Glutamatergic neuron (in vitro differentiated cells): ENCODE measurements at regions not wholly inside any gene's neighbourhood (a gene's known extent, or its start where the extent isn't known, plus 50 kb on each side); places are given as distances from the start of the nearest gene placed in this dataset.

ENCODE experiments used
- DNase-seq: peaks from one replicate; pipeline ENCODE4 v3.0.0; 2022
- H3K27ac Mint-ChIP-seq: one replicate; pipeline ENCODE4 v1.8.0; 2020; ENCODE audit warnings: mild to moderate bottlenecking, mixed read lengths, inconsistent platforms; ENCODE audit not compliant: unreplicated experiment
- H3K27me3 Mint-ChIP-seq: one replicate; pipeline ENCODE4 v1.8.0; 2020; ENCODE audit warnings: mild to moderate bottlenecking, moderate library complexity, mixed read lengths, inconsistent platforms; ENCODE audit not compliant: unreplicated experiment
- H3K36me3 Mint-ChIP-seq: one replicate; pipeline ENCODE4 v1.8.0; 2020; ENCODE audit warnings: mild to moderate bottlenecking, mixed read lengths, inconsistent platforms; ENCODE audit not compliant: unreplicated experiment
- H3K4me1 Mint-ChIP-seq: one replicate; pipeline ENCODE4 v1.8.0; 2020; ENCODE audit warnings: mild to moderate bottlenecking, low read depth, mixed read lengths, inconsistent platforms; ENCODE audit not compliant: unreplicated experiment
- H3K4me3 Mint-ChIP-seq: one replicate; pipeline ENCODE4 v1.8.0; 2020; ENCODE audit warnings: mild to moderate bottlenecking, mixed read lengths, inconsistent platforms; ENCODE audit not compliant: unreplicated experiment
- H3K9me3 Mint-ChIP-seq: one replicate; pipeline ENCODE4 v1.8.0; 2020; ENCODE audit warnings: mild to moderate bottlenecking, moderate library complexity, mixed read lengths, inconsistent platforms; ENCODE audit not compliant: unreplicated experiment
- TF ChIP-seq, protein P1 (sequence below): fragments of 200-600 bp; sonication (generic); IDR thresholded peaks from one replicate; pipeline ENCODE4 v1.5.0; 2021; ENCODE audit not compliant: partially characterized antibody, unreplicated experiment

GRCh38 chr14:25488961-25489360 is 439.0 kb upstream of the STXBP6 start:
- H3K4me1 Mint-ChIP-seq = peaks cover 17% of the 10 kb centered on the region
- TF ChIP-seq, protein P1, sequence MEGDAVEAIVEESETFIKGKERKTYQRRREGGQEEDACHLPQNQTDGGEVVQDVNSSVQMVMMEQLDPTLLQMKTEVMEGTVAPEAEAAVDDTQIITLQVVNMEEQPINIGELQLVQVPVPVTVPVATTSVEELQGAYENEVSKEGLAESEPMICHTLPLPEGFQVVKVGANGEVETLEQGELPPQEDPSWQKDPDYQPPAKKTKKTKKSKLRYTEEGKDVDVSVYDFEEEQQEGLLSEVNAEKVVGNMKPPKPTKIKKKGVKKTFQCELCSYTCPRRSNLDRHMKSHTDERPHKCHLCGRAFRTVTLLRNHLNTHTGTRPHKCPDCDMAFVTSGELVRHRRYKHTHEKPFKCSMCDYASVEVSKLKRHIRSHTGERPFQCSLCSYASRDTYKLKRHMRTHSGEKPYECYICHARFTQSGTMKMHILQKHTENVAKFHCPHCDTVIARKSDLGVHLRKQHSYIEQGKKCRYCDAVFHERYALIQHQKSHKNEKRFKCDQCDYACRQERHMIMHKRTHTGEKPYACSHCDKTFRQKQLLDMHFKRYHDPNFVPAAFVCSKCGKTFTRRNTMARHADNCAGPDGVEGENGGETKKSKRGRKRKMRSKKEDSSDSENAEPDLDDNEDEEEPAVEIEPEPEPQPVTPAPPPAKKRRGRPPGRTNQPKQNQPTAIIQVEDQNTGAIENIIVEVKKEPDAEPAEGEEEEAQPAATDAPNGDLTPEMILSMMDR = no peak

GRCh38 chr14:25485381-25485780 is 435.4 kb upstream of the STXBP6 start:
- peaks cover 7% of the 10 kb centered on the region for H3K27me3 Mint-ChIP-seq
- H3K4me3 Mint-ChIP-seq = no peak overlapping the region
- DNase-seq = peak; percentile 46
- no peaks in the 10 kb centered on the region for H3K36me3 Mint-ChIP-seq
- peaks cover 3% of the 10 kb centered on the region for H3K9me3 Mint-ChIP-seq
- H3K27ac Mint-ChIP-seq = peak overlapping the region; percentile 95
- TF ChIP-seq, protein P1 = no peak
- H3K4me1 Mint-ChIP-seq = peaks cover 36% of the 10 kb centered on the region

More at GRCh38 chr14:25488961-25489360, 439.0 kb upstream of the STXBP6 start:
- H3K27ac Mint-ChIP-seq = no peak overlapping the region
- H3K36me3 Mint-ChIP-seq = no peaks in the 10 kb centered on the region
- no peak for DNase-seq
- no peak overlapping the region for H3K4me3 Mint-ChIP-seq
- H3K27me3 Mint-ChIP-seq = peaks cover 7% of the 10 kb centered on the region
- peaks cover 3% of the 10 kb centered on the region for H3K9me3 Mint-ChIP-seq

DNA sequence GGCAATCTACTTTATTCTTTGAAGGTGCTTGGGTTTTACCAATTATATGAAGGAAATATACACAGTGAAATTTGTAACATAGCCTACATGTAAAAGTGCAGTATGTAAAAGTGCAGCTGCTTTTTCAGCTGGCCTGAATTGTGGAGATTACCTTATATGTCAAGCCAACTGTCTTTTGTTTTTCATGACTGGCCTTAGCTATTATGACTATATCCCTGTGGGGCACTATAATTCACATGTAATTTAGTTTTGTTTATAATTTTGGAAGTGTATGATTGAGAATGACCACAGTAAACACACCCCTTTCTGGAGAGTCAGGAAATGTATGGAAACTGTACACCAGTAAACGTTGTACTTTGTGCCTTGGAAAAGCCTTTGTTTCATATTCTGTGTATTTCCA is 435.0 kb upstream of the STXBP6 start:
- peak overlapping the region; percentile 95 for H3K27ac Mint-ChIP-seq
- H3K27me3 Mint-ChIP-seq = peaks cover 7% of the 10 kb centered on the region
- DNase-seq = no peak
- peaks cover 40% of the 10 kb centered on the region for H3K4me1 Mint-ChIP-seq
- peaks cover 3% of the 10 kb centered on the region for H3K9me3 Mint-ChIP-seq
- H3K4me3 Mint-ChIP-seq = peak overlapping the region; percentile 57
- H3K36me3 Mint-ChIP-seq = no peaks in the 10 kb centered on the region
- TF ChIP-seq, protein P1 = no peak

- H3K4me1 Mint-ChIP-seq = peaks cover 45% of the 10 kb centered on the region
- peaks cover 3% of the 10 kb centered on the region for H3K9me3 Mint-ChIP-seq
- H3K36me3 Mint-ChIP-seq = no peaks in the 10 kb centered on the region
- no peak overlapping the region for H3K4me3 Mint-ChIP-seq
- peaks cover 7% of the 10 kb centered on the region for H3K27me3 Mint-ChIP-seq
- TF ChIP-seq, protein P1 = no peak
- peak overlapping the region; percentile 95 for H3K27ac Mint-ChIP-seq
- no peak for DNase-seq
Observed at GRCh38 chr14:25484235-25484634, 434.3 kb upstream of the STXBP6 start.

DNA sequence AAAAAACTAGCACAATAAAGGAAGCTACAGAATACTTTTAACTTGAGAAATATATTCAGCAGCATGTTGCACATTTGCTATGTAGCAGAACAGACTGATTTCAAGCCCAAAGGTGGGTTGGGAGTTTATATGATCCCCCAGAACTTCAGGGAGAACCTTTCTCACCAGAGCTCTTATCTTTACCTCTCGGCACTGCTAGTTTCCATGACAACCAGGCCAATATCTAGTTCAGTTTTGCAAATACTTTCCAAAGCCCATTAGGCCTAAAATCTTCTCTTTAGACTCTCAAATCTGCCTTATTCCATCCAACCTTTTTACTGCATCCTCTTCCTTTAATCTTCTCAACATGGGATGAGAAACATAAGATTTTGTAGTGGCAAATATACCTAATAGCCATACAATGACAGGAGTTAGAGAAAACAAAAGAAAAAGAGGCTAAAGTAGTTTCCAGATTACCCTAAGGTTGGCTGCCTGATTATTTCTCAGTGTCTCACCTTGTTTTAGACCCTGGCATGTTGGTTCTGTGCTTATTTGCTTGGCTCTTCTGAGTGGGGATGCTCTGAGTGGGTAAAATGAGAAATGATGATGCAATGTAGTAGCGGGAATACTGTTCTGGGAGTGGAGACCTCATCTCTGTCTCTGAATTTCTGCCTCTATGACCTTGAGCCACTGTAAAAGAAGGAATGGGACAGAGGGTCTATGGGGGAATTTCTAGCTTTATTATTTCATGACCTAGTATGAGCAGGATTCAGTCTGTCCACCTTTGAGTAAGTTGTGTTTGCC is 427.6 kb upstream of the STXBP6 start:
- no peaks in the 10 kb centered on the region for H3K9me3 Mint-ChIP-seq
- H3K27me3 Mint-ChIP-seq = peaks cover 2% of the 10 kb centered on the region
- TF ChIP-seq, protein P1 = no peak
- H3K27ac Mint-ChIP-seq = no peak overlapping the region
- no peak overlapping the region for H3K4me3 Mint-ChIP-seq
- DNase-seq = no peak
- peaks cover 23% of the 10 kb centered on the region for H3K4me1 Mint-ChIP-seq
- H3K36me3 Mint-ChIP-seq = no peaks in the 10 kb centered on the region
